HEK293 (cell line): ENCODE measurements at regions not wholly inside any gene's neighbourhood (a gene's known extent, or its start where the extent isn't known, plus 50 kb on each side); places are given as distances from the start of the nearest gene placed in this dataset.

Experiments used
- CTCF ChIA-PET: fragments of 350-600 bp; formaldehyde crosslinking; extraction: SDS; loops from one replicate; lab custom pipeline; 2021; ENCODE audit warnings: antibody characterized with exemption; lab: Yijun Ruan, JAX
- POLR2A ChIA-PET: fragments of 300-600 bp; formaldehyde crosslinking; extraction: SDS; loops from one replicate; lab custom pipeline; 2020; ENCODE audit warnings: antibody characterized with exemption, inconsistent platforms; lab: Yijun Ruan, JAX
- H3K27ac ChIP-seq: fragments of 200-500 bp; sonication (Bioruptor generic); 2 replicates; pipeline ENCODE4 v1.5.1; 2014; ENCODE audit warnings: low read depth, low read length, control low read depth, inconsistent platforms; ENCODE audit errors: extremely low read depth
- H3K36me3 ChIP-seq, 2 experiments: fragments of 200-500 bp in 1 of 2; sonication (Bioruptor generic) in 1 of 2; 1 replicate in 1 of 2; 2 replicates in 1 of 2; pipeline ENCODE4 v1.5.1; 2014 to 2017; ENCODE audit warnings: inconsistent platforms in 2 of 2, low read length in 2 of 2; ENCODE audit not compliant: control insufficient read depth in 2 of 2, insufficient read depth in 1 of 2
- H3K4me1 ChIP-seq: fragments of 200-500 bp; sonication (Bioruptor generic); 2 replicates; pipeline ENCODE4 v1.5.1; 2014; ENCODE audit warnings: mild to moderate bottlenecking, low read length, inconsistent platforms; ENCODE audit not compliant: control insufficient read depth, insufficient read depth
- H3K4me3 ChIP-seq: 2 replicates; pipeline ENCODE4 v1.5.1; 2011; ENCODE audit warnings: low read depth, mild to moderate bottlenecking, control low read depth, low read length, moderate library complexity
- H3K9me3 ChIP-seq: fragments of 200-500 bp; sonication (Bioruptor generic); 2 replicates; pipeline ENCODE4 v1.5.1; 2014; ENCODE audit warnings: low read depth, low read length, inconsistent platforms; ENCODE audit not compliant: control insufficient read depth, insufficient read depth
- INSM2 ChIP-seq: fragments of 450-650 bp; formaldehyde crosslinking; IDR thresholded peaks from 2 replicates; pipeline ENCODE4 v1.5.1; 2016; ENCODE audit warnings: missing biosample characterization, missing genetic modification characterization
- ZBTB17 ChIP-seq: fragments of 450-650 bp; formaldehyde crosslinking; IDR thresholded peaks from 2 replicates; pipeline ENCODE4 v1.5.1; 2016; ENCODE audit warnings: missing biosample characterization, missing genetic modification characterization
- ZEB2 ChIP-seq: fragments of 450-650 bp; formaldehyde crosslinking; IDR thresholded peaks from 2 replicates; pipeline ENCODE4 v1.5.1; 2016; ENCODE audit warnings: missing biosample characterization, missing genetic modification characterization
- ZNF18 ChIP-seq: fragments of 450-650 bp; formaldehyde crosslinking; IDR thresholded peaks from 2 replicates; pipeline ENCODE4 v1.5.1; 2016; ENCODE audit warnings: missing biosample characterization, missing genetic modification characterization
- ZNF223 ChIP-seq: fragments of 450-650 bp; formaldehyde crosslinking; IDR thresholded peaks from 2 replicates; pipeline ENCODE4 v1.5.1; 2016; ENCODE audit warnings: missing biosample characterization, missing genetic modification characterization
- ZNF292 ChIP-seq: fragments of 450-650 bp; formaldehyde crosslinking; IDR thresholded peaks from 2 replicates; pipeline ENCODE4 v1.5.1; 2016; ENCODE audit warnings: low read depth, missing biosample characterization, missing genetic modification characterization, borderline replicate concordance
- ZNF302 ChIP-seq: fragments of 450-650 bp; formaldehyde crosslinking; IDR thresholded peaks from 2 replicates; pipeline ENCODE4 v1.5.1; 2016; ENCODE audit warnings: missing biosample characterization, missing genetic modification characterization, low read depth
- ZNF521 ChIP-seq: fragments of 450-650 bp; formaldehyde crosslinking; IDR thresholded peaks from 2 replicates; pipeline ENCODE4 v1.5.1; 2017; ENCODE audit warnings: missing biosample characterization, mild to moderate bottlenecking, missing genetic modification characterization
- ZNF530 ChIP-seq: fragments of 450-650 bp; formaldehyde crosslinking; IDR thresholded peaks from 2 replicates; pipeline ENCODE4 v1.5.1; 2016; ENCODE audit warnings: low read depth, missing biosample characterization, missing genetic modification characterization
- ZNF626 ChIP-seq: fragments of 450-650 bp; sonication (Bioruptor Pico); formaldehyde crosslinking; IDR thresholded peaks from 2 replicates; pipeline ENCODE4 v1.5.1; 2018; ENCODE audit warnings: missing biosample characterization, missing genetic modification characterization, inconsistent platforms
- ZNF639 ChIP-seq: fragments of 450-650 bp; formaldehyde crosslinking; IDR thresholded peaks from 2 replicates; pipeline ENCODE4 v1.5.1; 2016; ENCODE audit warnings: missing biosample characterization, missing genetic modification characterization
- ZNF658 ChIP-seq: fragments of 450-650 bp; formaldehyde crosslinking; IDR thresholded peaks from 2 replicates; pipeline ENCODE4; 2016; ENCODE audit warnings: missing biosample characterization, missing genetic modification characterization
- ZNF785 ChIP-seq: fragments of 450-650 bp; formaldehyde crosslinking; IDR thresholded peaks from 2 replicates; pipeline ENCODE4 v1.5.1; 2016; ENCODE audit warnings: missing biosample characterization, missing genetic modification characterization
- TF ChIP-seq, protein P1 (sequence below): fragments of 450-650 bp; formaldehyde crosslinking; IDR thresholded peaks from 2 replicates; pipeline ENCODE4 v1.5.0; 2017; ENCODE audit warnings: missing biosample characterization, missing genetic modification characterization, borderline replicate concordance
- TF ChIP-seq, protein P2 (sequence below): fragments of 450-650 bp; formaldehyde crosslinking; conservative IDR thresholded peaks from 2 replicates; pipeline ENCODE4 v1.5.1; 2016; ENCODE audit warnings: low read depth, missing biosample characterization, missing genetic modification characterization
- TF ChIP-seq, protein P3 (sequence below): fragments of 450-650 bp; formaldehyde crosslinking; IDR thresholded peaks from 2 replicates; pipeline ENCODE4 v1.5.1; 2016; ENCODE audit warnings: missing biosample characterization, missing genetic modification characterization

GRCh38 chr4:86451560-86452330 is 91.9 kb upstream of the MAPK10 start:
- CTCF ChIA-PET = interaction anchor here (0.6 to 0.7 kb wide), 3 partner anchors 483 to 1302 kb away, joined by 3 read pairs; no protein-coding TSS in a partner anchor
- no peak overlapping the region for H3K27ac ChIP-seq
- H3K4me1 ChIP-seq = no peaks in the 10 kb centered on the region
- POLR2A ChIA-PET = no interaction called here
- no peak overlapping the region for H3K4me3 ChIP-seq
- H3K9me3 ChIP-seq = no peaks in the 10 kb centered on the region
- H3K36me3 ChIP-seq = no peaks in the 10 kb centered on the region
- TF ChIP-seq INSM2 (tag by site-specific recombination) (no peak), ZEB2 (tag by site-specific recombination) (no peak), ZNF302 (tag by site-specific recombination) (no peak), ZNF18 (tag by site-specific recombination) (peak; percentile 14; the same call in 1 of the 2 replicates), ZNF223 (tag by site-specific recombination) (no peak)
- TF ChIP-seq, protein P1, sequence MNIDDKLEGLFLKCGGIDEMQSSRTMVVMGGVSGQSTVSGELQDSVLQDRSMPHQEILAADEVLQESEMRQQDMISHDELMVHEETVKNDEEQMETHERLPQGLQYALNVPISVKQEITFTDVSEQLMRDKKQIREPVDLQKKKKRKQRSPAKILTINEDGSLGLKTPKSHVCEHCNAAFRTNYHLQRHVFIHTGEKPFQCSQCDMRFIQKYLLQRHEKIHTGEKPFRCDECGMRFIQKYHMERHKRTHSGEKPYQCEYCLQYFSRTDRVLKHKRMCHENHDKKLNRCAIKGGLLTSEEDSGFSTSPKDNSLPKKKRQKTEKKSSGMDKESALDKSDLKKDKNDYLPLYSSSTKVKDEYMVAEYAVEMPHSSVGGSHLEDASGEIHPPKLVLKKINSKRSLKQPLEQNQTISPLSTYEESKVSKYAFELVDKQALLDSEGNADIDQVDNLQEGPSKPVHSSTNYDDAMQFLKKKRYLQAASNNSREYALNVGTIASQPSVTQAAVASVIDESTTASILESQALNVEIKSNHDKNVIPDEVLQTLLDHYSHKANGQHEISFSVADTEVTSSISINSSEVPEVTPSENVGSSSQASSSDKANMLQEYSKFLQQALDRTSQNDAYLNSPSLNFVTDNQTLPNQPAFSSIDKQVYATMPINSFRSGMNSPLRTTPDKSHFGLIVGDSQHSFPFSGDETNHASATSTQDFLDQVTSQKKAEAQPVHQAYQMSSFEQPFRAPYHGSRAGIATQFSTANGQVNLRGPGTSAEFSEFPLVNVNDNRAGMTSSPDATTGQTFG (tag by site-specific recombination) = no peak
- TF ChIP-seq, protein P2, sequence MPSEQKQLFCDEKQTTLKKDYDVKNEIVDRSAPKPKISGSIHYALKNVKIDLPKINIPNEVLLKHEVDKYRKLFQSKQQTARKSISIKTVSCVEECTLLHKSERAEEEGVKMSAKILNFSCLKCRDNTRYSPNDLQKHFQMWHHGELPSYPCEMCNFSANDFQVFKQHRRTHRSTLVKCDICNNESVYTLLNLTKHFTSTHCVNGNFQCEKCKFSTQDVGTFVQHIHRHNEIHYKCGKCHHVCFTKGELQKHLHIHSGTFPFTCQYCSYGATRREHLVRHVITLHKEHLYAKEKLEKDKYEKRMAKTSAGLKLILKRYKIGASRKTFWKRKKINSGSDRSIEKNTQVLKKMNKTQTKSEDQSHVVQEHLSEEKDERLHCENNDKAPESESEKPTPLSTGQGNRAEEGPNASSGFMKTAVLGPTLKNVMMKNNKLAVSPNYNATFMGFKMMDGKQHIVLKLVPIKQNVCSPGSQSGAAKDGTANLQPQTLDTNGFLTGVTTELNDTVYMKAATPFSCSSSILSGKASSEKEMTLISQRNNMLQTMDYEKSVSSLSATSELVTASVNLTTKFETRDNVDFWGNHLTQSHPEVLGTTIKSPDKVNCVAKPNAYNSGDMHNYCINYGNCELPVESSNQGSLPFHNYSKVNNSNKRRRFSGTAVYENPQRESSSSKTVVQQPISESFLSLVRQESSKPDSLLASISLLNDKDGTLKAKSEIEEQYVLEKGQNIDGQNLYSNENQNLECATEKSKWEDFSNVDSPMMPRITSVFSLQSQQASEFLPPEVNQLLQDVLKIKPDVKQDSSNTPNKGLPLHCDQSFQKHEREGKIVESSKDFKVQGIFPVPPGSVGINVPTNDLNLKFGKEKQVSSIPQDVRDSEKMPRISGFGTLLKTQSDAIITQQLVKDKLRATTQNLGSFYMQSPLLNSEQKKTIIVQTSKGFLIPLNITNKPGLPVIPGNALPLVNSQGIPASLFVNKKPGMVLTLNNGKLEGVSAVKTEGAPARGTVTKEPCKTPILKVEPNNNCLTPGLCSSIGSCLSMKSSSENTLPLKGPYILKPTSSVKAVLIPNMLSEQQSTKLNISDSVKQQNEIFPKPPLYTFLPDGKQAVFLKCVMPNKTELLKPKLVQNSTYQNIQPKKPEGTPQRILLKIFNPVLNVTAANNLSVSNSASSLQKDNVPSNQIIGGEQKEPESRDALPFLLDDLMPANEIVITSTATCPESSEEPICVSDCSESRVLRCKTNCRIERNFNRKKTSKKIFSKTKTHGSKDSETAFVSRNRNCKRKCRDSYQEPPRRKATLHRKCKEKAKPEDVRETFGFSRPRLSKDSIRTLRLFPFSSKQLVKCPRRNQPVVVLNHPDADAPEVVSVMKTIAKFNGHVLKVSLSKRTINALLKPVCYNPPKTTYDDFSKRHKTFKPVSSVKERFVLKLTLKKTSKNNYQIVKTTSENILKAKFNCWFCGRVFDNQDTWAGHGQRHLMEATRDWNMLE (tag by site-specific recombination) = no peak

- Histone ChIP-seq H3K9me3 (no peaks in the 10 kb centered on the region), H3K4me1 (no peaks in the 10 kb centered on the region), H3K27ac (no peak overlapping the region), H3K4me3 (no peak overlapping the region), H3K36me3 (no peaks in the 10 kb centered on the region)
- ChIA-PET CTCF (interaction anchor here (0.6 to 1.0 kb wide), 4 partner anchors 113 to 1939 kb away, joined by 3 read pairs; no protein-coding TSS in a partner anchor), POLR2A (no interaction called here)
- TF ChIP-seq ZNF530 (tag by site-specific recombination) (no peak), ZBTB17 (tag by site-specific recombination) (no peak), ZNF639 (no peak), ZNF658 (tag by site-specific recombination) (no peak), ZNF626 (tag by site-specific recombination) (no peak), ZNF785 (tag by site-specific recombination) (no peak), ZNF292 (tag by site-specific recombination) (no peak), ZNF521 (tag by site-specific recombination) (no peak)
- TF ChIP-seq, protein P3, sequence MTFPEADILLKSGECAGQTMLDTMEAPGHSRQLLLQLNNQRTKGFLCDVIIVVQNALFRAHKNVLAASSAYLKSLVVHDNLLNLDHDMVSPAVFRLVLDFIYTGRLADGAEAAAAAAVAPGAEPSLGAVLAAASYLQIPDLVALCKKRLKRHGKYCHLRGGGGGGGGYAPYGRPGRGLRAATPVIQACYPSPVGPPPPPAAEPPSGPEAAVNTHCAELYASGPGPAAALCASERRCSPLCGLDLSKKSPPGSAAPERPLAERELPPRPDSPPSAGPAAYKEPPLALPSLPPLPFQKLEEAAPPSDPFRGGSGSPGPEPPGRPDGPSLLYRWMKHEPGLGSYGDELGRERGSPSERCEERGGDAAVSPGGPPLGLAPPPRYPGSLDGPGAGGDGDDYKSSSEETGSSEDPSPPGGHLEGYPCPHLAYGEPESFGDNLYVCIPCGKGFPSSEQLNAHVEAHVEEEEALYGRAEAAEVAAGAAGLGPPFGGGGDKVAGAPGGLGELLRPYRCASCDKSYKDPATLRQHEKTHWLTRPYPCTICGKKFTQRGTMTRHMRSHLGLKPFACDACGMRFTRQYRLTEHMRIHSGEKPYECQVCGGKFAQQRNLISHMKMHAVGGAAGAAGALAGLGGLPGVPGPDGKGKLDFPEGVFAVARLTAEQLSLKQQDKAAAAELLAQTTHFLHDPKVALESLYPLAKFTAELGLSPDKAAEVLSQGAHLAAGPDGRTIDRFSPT (tag by site-specific recombination) = no peak
These were observed 92.6 kb upstream of the MAPK10 start for GRCh38 chr4:86452422-86452891.
